ENCODE measurements at regions not wholly inside any gene's neighbourhood (a gene's known extent, or its start where the extent isn't known, plus 50 kb on each side); places are given as distances from the start of the nearest gene placed in this dataset.

DNA sequence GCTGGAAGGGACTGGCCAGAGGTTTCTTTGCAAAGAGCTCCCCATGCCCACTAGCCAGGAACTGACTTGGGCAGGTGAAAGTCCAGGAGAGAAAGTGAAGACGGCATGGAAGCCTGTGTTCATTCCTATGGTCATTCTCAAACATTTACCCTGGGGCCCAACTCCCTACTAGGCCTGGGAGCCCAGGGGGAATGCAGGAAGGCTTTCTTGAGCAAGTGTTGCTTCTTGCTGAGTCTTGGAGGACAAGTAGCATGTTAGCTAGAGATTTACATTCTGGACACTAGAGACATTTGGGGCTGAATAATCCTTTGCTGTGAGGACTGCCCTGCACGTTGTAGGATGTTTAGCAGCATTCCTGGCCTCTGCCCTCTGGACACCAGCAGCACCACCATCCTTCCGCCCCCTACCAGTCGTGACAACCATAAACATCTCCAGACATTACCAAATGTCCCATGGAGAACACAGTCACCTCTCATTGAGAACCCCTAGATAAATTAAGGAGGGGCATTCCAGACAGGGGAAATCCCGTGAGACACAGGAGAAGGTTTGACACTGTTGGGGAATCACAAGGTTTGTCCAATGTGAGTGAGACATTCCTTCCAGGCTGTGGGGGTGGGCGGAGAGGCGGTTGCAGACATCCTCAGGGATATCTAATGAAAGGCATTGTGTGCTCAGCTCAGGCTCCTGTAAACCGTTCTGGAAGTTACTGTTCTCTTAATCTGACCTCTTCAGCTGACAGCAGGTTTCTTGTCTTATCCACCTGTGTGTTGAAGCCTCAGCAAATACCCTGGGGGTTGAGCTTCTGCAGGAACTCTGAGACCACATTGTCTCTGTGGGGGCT, 236.2 kb downstream of the TLE3 start:
- Histone ChIP-seq H3K9me3 (ENCODE audit: control insufficient read depth, low read length) (no peaks in the 10 kb centered on the region), H3K27ac (no peak overlapping the region), H2AFZ (no peak overlapping the region), H3K9ac (no peak overlapping the region), H3K4me3 (ENCODE audit: low read depth, low read length) (no peak overlapping the region), H3K79me2 (no peaks in the 10 kb centered on the region), H3K27me3 (ENCODE audit: control insufficient read depth, insufficient read depth, low read length) (no peaks in the 10 kb centered on the region), H3K36me3 (ENCODE audit: control insufficient read depth, insufficient read depth, low read length) (no peaks in the 10 kb centered on the region), H3K4me1 (no peaks in the 10 kb centered on the region), H3K4me2 (ENCODE audit: low read length) (no peak overlapping the region)
- TF ChIP-seq, protein P1, sequence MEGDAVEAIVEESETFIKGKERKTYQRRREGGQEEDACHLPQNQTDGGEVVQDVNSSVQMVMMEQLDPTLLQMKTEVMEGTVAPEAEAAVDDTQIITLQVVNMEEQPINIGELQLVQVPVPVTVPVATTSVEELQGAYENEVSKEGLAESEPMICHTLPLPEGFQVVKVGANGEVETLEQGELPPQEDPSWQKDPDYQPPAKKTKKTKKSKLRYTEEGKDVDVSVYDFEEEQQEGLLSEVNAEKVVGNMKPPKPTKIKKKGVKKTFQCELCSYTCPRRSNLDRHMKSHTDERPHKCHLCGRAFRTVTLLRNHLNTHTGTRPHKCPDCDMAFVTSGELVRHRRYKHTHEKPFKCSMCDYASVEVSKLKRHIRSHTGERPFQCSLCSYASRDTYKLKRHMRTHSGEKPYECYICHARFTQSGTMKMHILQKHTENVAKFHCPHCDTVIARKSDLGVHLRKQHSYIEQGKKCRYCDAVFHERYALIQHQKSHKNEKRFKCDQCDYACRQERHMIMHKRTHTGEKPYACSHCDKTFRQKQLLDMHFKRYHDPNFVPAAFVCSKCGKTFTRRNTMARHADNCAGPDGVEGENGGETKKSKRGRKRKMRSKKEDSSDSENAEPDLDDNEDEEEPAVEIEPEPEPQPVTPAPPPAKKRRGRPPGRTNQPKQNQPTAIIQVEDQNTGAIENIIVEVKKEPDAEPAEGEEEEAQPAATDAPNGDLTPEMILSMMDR (IDR thresholded peaks at IDR 0.05) = no peak

DNA sequence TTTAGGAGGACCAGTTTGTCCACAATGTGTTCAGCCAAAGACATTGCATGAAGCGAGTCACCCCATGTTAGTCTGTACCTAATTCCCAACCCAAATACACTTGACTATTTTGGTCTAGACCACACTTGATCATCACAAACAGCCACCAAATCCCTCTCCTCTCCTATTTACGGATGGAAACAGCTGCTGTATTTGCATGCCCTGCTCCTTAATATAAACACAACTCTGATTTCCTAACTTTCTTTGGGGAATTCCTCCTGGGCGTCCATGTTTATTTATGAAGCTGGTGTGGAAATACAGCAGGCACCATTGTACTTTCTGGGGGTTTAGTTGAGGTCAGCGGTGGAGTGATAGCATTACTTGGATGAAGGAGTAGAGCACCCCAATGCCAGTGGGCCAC, 235.2 kb downstream of the TLE3 start:
- TF ChIP-seq, protein P1 (IDR thresholded peaks at IDR 0.05) = no peak
- Histone ChIP-seq H3K36me3 (ENCODE audit: control insufficient read depth, insufficient read depth, low read length) (no peaks in the 10 kb centered on the region), H3K4me2 (ENCODE audit: low read length) (no peak overlapping the region)

DNA sequence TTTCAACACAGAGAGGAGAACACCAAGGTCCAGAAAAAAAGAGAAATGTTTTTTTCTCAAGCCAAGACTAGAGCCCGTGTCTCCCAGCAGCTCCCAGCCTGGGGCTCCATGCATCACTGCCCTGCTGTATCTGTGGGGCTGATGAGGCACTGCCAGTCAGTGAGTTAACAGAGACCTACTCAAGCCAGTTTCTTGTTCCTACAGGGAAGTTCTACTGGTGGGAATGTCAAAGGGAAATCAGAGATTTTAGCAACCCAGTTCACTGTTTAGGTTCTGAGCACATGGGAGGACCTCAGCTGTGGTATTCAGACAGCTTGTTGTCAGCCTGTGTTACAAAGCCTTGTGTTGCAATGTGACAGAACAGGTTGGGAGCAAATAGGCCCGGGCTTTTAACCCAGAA, 234.3 kb downstream of the TLE3 start:
- H3K36me3 ChIP-seq (ENCODE audit: control insufficient read depth, insufficient read depth, low read length) = no peaks in the 10 kb centered on the region
- H3K27me3 ChIP-seq (ENCODE audit: control insufficient read depth, insufficient read depth, low read length) = no peaks in the 10 kb centered on the region
- no peaks in the 10 kb centered on the region for H3K79me2 ChIP-seq
- H3K4me1 ChIP-seq = no peaks in the 10 kb centered on the region
- H3K9me3 ChIP-seq (ENCODE audit: control insufficient read depth, low read length) = no peaks in the 10 kb centered on the region
- H2AFZ ChIP-seq = no peak overlapping the region
- H3K4me2 ChIP-seq (ENCODE audit: low read length) = no peak overlapping the region
- no peak overlapping the region for H3K9ac ChIP-seq
- TF ChIP-seq, protein P1 (IDR thresholded peaks at IDR 0.05) = no peak
- H3K27ac ChIP-seq = no peak overlapping the region
- no peak overlapping the region for H3K4me3 ChIP-seq (ENCODE audit: low read depth, low read length)

More for the DNA sequence above, 235.2 kb downstream of the TLE3 start:
- H3K9ac ChIP-seq = no peak overlapping the region
- H3K9me3 ChIP-seq (ENCODE audit: control insufficient read depth, low read length) = no peaks in the 10 kb centered on the region
- H3K27ac ChIP-seq = no peak overlapping the region
- H3K79me2 ChIP-seq = no peaks in the 10 kb centered on the region
- H3K4me1 ChIP-seq = no peaks in the 10 kb centered on the region
- no peak overlapping the region for H3K4me3 ChIP-seq (ENCODE audit: low read depth, low read length)
- no peak overlapping the region for H2AFZ ChIP-seq
- no peaks in the 10 kb centered on the region for H3K27me3 ChIP-seq (ENCODE audit: control insufficient read depth, insufficient read depth, low read length)

DNA sequence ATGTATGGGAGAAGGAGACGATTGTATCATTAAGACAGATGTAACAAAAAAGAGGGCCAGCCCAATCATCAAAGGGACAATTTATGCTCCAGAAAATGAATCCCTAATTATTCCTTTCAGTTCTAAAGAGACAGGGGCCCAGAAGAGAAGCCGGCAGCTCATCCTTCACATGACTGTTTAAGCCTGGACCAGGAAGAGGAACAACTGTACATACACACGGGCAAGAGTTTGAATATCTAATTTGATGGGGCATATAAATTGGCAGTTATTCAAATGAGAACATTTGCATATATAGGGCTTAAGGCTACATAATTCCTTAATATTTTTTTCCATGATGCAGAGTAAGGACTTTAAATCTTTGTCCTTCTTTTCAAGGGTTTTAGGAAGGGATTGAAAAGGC, 232.3 kb downstream of the TLE3 start:
- H3K27ac ChIP-seq = no peak overlapping the region
- H3K4me1 ChIP-seq = no peaks in the 10 kb centered on the region
- no peak overlapping the region for H2AFZ ChIP-seq
- H3K4me2 ChIP-seq (ENCODE audit: low read length) = no peak overlapping the region
- H3K79me2 ChIP-seq = no peaks in the 10 kb centered on the region
- no peak overlapping the region for H3K4me3 ChIP-seq (ENCODE audit: low read depth, low read length)
- no peak overlapping the region for H3K9ac ChIP-seq
- no peaks in the 10 kb centered on the region for H3K9me3 ChIP-seq (ENCODE audit: control insufficient read depth, low read length)
- no peaks in the 10 kb centered on the region for H3K36me3 ChIP-seq (ENCODE audit: control insufficient read depth, insufficient read depth, low read length)
- TF ChIP-seq, protein P1 (IDR thresholded peaks at IDR 0.05) = no peak
- no peaks in the 10 kb centered on the region for H3K27me3 ChIP-seq (ENCODE audit: control insufficient read depth, insufficient read depth, low read length)

DNA sequence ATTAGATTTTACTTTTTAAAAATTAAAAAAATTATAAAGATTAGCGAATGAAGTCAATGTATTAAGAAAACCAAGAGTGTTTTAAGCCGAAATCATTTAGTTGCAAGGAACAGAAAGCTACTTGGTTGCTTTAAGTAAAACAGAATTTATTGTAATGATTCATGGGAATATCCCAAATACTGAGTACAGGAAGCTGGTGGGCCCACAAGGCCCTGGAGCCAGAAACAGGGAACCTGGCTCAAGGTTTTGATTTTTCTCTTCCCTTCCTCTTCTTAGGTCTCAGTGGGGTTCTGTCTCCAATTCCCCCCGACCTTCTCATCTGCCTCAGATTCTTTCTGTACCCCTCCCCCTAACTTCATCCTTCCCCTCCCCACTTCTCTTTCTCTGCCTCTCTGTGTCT, 229.0 kb downstream of the TLE3 start:
- TF ChIP-seq, protein P1 (IDR thresholded peaks at IDR 0.05) = no peak
- H3K27ac ChIP-seq = no peak overlapping the region
- no peak overlapping the region for H2AFZ ChIP-seq
- H3K9ac ChIP-seq = no peak overlapping the region
- no peaks in the 10 kb centered on the region for H3K79me2 ChIP-seq
- no peaks in the 10 kb centered on the region for H3K36me3 ChIP-seq (ENCODE audit: control insufficient read depth, insufficient read depth, low read length)
- no peaks in the 10 kb centered on the region for H3K27me3 ChIP-seq (ENCODE audit: control insufficient read depth, insufficient read depth, low read length)
- no peak overlapping the region for H3K4me3 ChIP-seq (ENCODE audit: low read depth, low read length)
- no peaks in the 10 kb centered on the region for H3K4me1 ChIP-seq
- no peaks in the 10 kb centered on the region for H3K9me3 ChIP-seq (ENCODE audit: control insufficient read depth, low read length)
- no peak overlapping the region for H3K4me2 ChIP-seq (ENCODE audit: low read length)
